ENCODE measurements at regions not wholly inside any gene's neighbourhood (a gene's known extent, or its start where the extent isn't known, plus 50 kb on each side); places are given as distances from the start of the nearest gene placed in this dataset.
"Not testable (repeated sequence)": the region's sequence is repeated elsewhere in the genome, so short reads cannot be mapped to it uniquely, and the experiment has no call there.

GRCh38 chr13:61495648-61496047 lies 80.0 kb upstream of the PCDH20 start:
- Histone ChIP-seq H2AFZ (no peak overlapping the region), H3K4me3 (ENCODE audit: low read depth, low read length) (no peak overlapping the region), H3K9ac (no peak overlapping the region), H3K27me3 (ENCODE audit: control insufficient read depth, insufficient read depth, low read length) (no peaks in the 10 kb centered on the region), H3K27ac (no peak overlapping the region), H3K4me1 (no peaks in the 10 kb centered on the region), H3K4me2 (ENCODE audit: low read length) (no peak overlapping the region), H3K36me3 (ENCODE audit: control insufficient read depth, insufficient read depth, low read length) (no peaks in the 10 kb centered on the region), H3K79me2 (no peaks in the 10 kb centered on the region), H3K9me3 (ENCODE audit: control insufficient read depth, low read length) (no peaks in the 10 kb centered on the region)
- TF ChIP-seq, protein P1, sequence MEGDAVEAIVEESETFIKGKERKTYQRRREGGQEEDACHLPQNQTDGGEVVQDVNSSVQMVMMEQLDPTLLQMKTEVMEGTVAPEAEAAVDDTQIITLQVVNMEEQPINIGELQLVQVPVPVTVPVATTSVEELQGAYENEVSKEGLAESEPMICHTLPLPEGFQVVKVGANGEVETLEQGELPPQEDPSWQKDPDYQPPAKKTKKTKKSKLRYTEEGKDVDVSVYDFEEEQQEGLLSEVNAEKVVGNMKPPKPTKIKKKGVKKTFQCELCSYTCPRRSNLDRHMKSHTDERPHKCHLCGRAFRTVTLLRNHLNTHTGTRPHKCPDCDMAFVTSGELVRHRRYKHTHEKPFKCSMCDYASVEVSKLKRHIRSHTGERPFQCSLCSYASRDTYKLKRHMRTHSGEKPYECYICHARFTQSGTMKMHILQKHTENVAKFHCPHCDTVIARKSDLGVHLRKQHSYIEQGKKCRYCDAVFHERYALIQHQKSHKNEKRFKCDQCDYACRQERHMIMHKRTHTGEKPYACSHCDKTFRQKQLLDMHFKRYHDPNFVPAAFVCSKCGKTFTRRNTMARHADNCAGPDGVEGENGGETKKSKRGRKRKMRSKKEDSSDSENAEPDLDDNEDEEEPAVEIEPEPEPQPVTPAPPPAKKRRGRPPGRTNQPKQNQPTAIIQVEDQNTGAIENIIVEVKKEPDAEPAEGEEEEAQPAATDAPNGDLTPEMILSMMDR (IDR thresholded peaks at IDR 0.05), result no peak

DNA sequence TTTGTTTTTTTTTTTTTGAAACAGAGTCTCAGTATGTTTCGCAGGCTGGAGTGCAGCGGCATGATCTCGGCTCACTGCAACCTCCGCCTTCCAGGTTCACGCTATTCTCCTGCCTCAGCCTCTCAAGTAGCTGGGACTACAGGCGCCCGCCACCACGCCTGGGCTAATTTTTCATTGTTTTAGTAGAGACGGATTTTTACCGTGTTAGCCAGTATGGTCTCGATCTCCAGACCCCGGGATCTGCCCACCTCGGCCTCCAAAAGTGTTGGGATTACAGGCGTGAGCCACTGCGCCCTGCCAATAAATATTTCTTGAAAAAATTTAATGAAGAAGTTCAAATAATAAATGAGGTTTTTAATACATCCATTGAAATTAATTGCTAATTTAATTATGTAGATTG lies 77.9 kb upstream of the PCDH20 start:
- H3K9ac ChIP-seq; H3K79me2 ChIP-seq; H3K36me3 ChIP-seq (ENCODE audit: control insufficient read depth, insufficient read depth, low read length); H3K27ac ChIP-seq; H3K4me3 ChIP-seq (ENCODE audit: low read depth, low read length); H3K4me2 ChIP-seq (ENCODE audit: low read length); H3K4me1 ChIP-seq; H3K9me3 ChIP-seq (ENCODE audit: control insufficient read depth, low read length); H3K27me3 ChIP-seq (ENCODE audit: control insufficient read depth, insufficient read depth, low read length); H2AFZ ChIP-seq: not testable (repeated sequence)

- no peak overlapping the region for H2AFZ ChIP-seq
- H3K4me3 ChIP-seq (ENCODE audit: low read depth, low read length), result no peak overlapping the region
- no peak overlapping the region for H3K27ac ChIP-seq
- H3K4me2 ChIP-seq (ENCODE audit: low read length), result no peak overlapping the region
- TF ChIP-seq, protein P1 (IDR thresholded peaks at IDR 0.05), result no peak
- no peaks in the 10 kb centered on the region for H3K4me1 ChIP-seq
- no peaks in the 10 kb centered on the region for H3K9me3 ChIP-seq (ENCODE audit: control insufficient read depth, low read length)
- no peak overlapping the region for H3K9ac ChIP-seq
- H3K79me2 ChIP-seq, result no peaks in the 10 kb centered on the region
- no peaks in the 10 kb centered on the region for H3K36me3 ChIP-seq (ENCODE audit: control insufficient read depth, insufficient read depth, low read length)
- no peaks in the 10 kb centered on the region for H3K27me3 ChIP-seq (ENCODE audit: control insufficient read depth, insufficient read depth, low read length)
These were observed 70.8 kb upstream of the PCDH20 start for GRCh38 chr13:61486496-61486895.

DNA sequence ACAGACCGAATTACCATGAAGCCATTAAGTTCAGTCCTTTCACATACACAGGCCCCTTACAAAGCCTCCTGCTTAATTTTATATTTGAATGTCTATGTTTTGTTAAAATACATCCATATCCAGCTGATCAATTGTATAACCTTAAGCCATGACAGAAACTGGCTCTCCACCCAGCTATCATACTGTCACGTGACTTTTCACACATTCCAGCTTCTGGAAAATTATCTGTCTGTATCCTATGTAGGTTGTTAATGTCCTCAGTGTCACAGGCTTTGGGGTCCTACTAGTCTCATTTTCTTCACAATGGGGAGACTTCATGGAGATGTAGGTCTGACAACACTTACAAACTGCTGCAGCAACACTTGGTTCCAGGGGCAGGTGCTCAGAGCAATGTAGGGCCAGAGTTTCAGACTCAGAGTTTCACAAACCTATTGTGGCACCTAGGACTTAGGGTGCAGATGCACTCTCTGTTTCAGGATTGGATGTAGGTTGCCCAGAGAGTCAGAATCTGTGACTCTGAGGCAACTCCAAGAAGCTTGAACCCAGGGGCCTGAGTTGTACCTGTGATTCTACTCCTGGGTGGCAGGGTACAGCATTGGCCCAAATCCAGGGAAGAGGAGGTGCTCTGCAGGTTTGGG lies 69.6 kb upstream of the PCDH20 start:
- H3K27me3 ChIP-seq (ENCODE audit: control insufficient read depth, insufficient read depth, low read length), result no peaks in the 10 kb centered on the region
- H3K79me2 ChIP-seq, result no peaks in the 10 kb centered on the region
- H3K27ac ChIP-seq, result no peak overlapping the region
- no peak overlapping the region for H3K4me2 ChIP-seq (ENCODE audit: low read length)
- no peaks in the 10 kb centered on the region for H3K4me1 ChIP-seq
- TF ChIP-seq, protein P1 (IDR thresholded peaks at IDR 0.05), result no peak
- no peaks in the 10 kb centered on the region for H3K9me3 ChIP-seq (ENCODE audit: control insufficient read depth, low read length)
- no peak overlapping the region for H3K4me3 ChIP-seq (ENCODE audit: low read depth, low read length)
- no peaks in the 10 kb centered on the region for H3K36me3 ChIP-seq (ENCODE audit: control insufficient read depth, insufficient read depth, low read length)
- no peak overlapping the region for H2AFZ ChIP-seq
- H3K9ac ChIP-seq, result no peak overlapping the region

DNA sequence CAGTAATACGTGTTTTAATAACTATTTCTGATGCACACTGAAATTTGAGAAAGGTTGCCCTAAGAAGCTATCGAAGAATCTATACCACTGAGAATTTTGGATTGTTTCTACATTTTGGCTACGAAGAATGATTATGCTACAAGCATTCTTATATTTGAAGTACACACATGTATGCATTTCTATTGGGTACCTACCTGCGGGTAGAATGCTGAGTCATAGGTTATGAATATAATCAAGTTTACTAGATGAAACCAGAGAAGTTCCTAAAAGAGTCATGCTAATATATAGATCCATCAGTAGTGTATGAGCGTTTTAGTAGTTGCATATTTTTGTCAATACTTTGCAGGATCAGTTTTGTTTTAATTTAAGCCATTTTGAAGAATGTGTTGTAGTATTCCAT lies 62.0 kb upstream of the PCDH20 start:
- Histone ChIP-seq H3K9ac (no peak overlapping the region), H3K4me1 (no peaks in the 10 kb centered on the region), H3K4me3 (ENCODE audit: low read depth, low read length) (no peak overlapping the region), H3K9me3 (ENCODE audit: control insufficient read depth, low read length) (no peaks in the 10 kb centered on the region), H3K4me2 (ENCODE audit: low read length) (no peak overlapping the region), H2AFZ (no peak overlapping the region), H3K36me3 (ENCODE audit: control insufficient read depth, insufficient read depth, low read length) (no peaks in the 10 kb centered on the region), H3K79me2 (no peaks in the 10 kb centered on the region), H3K27me3 (ENCODE audit: control insufficient read depth, insufficient read depth, low read length) (no peaks in the 10 kb centered on the region), H3K27ac (no peak overlapping the region)
- TF ChIP-seq, protein P1 (IDR thresholded peaks at IDR 0.05), result no peak

All from parathyroid adenoma (tissue), 2 donors.